GM12878 (cell line): ENCODE measurements at regions not wholly inside any gene's neighbourhood (a gene's known extent, or its start where the extent isn't known, plus 50 kb on each side); places are given as distances from the start of the nearest gene placed in this dataset.

ENCODE experiments used
- CEBPB ChIP-seq, 2 experiments: fragments of 150-350 bp in 1 of 2; IDR thresholded peaks; 2 replicates each; pipeline ENCODE4 v1.6.1; 2012 to 2014; ENCODE audit warnings: low read depth in 2 of 2, low read length in 2 of 2, borderline replicate concordance in 1 of 2, inconsistent platforms in 1 of 2
- CTCF ChIP-seq, 3 experiments: IDR thresholded peaks in 2 of 3; conservative IDR thresholded peaks in 1 of 3; 2 replicates each; pipeline ENCODE4 v1.5.1; 2011; ENCODE audit warnings: low read depth in 3 of 3, low read length in 3 of 3, mild to moderate bottlenecking in 3 of 3, control low read depth in 2 of 3, moderate library complexity in 2 of 3, inconsistent platforms in 1 of 3, mixed read lengths in 1 of 3; ENCODE audit not compliant: control insufficient read depth in 2 of 3, insufficient read depth in 1 of 3; ENCODE audit errors: extremely low read depth in 1 of 3
- ETV6 ChIP-seq, 2 experiments: fragments of 450-650 bp in 1 of 2; IDR thresholded peaks in 1 of 2; conservative IDR thresholded peaks in 1 of 2; 2 replicates each; pipeline ENCODE4 v1.6.1; 2014; ENCODE audit warnings: antibody characterized with exemption in 1 of 2, borderline replicate concordance in 1 of 2, low read depth in 1 of 2, mild to moderate bottlenecking in 1 of 2, moderate library complexity in 1 of 2
- NR2C2 ChIP-seq: IDR thresholded peaks from 2 replicates; pipeline ENCODE4 v1.6.1; 2011; ENCODE audit warnings: borderline replicate concordance, low read depth; ENCODE audit not compliant: control insufficient read depth, insufficient read length
- POLR2A ChIP-seq: IDR thresholded peaks from 2 replicates; pipeline ENCODE4 v1.6.1; 2011; ENCODE audit warnings: low read depth, mild to moderate bottlenecking, low read length
- REST ChIP-seq: IDR thresholded peaks from 2 replicates; pipeline ENCODE4 v1.6.1; 2012; ENCODE audit warnings: mild to moderate bottlenecking, low read depth, low read length
- ZNF274 ChIP-seq: IDR thresholded peaks from one replicate; pipeline ENCODE4 v1.8.0; 2011; ENCODE audit not compliant: insufficient read length, insufficient read depth

- TF ChIP-seq REST = no peak
- no peak for TF ChIP-seq NR2C2
- TF ChIP-seq ETV6 (conservative IDR thresholded peaks at IDR 0.05 in 1 of 2, IDR thresholded peaks at IDR 0.05 in 1 of 2; ENCODE audit: borderline replicate concordance in 1 of 2, low read depth in 1 of 2) = no peak
- TF ChIP-seq CTCF (IDR thresholded peaks at IDR 0.05 in 2 of 3, conservative IDR thresholded peaks at IDR 0.05 in 1 of 3; ENCODE audit: control insufficient read depth in 2 of 3, extremely low read depth in 1 of 3, insufficient read depth in 1 of 3, low read depth in 3 of 3, low read length in 3 of 3) = no peak
- no peak for TF ChIP-seq ZNF274
- no peak for TF ChIP-seq CEBPB (IDR thresholded peaks at IDR 0.05; ENCODE audit: borderline replicate concordance in 1 of 2, low read depth in 2 of 2, low read length in 2 of 2)
- no peak for TF ChIP-seq POLR2A
Measured at GRCh38 chr14:104357689-104358527, 219.5 kb downstream of the KIF26A start.
